C4-2B (cell line): ENCODE measurements at regions not wholly inside any gene's neighbourhood (a gene's known extent, or its start where the extent isn't known, plus 50 kb on each side); places are given as distances from the start of the nearest gene placed in this dataset.

Experiments
- ZFX ChIP-seq: fragments of 450-650 bp; IDR thresholded peaks from 2 replicates; pipeline ENCODE4 v1.6.1; 2017
- TF ChIP-seq, protein P1 (sequence below): fragments of 450-650 bp; conservative IDR thresholded peaks from 2 replicates; pipeline ENCODE4 v1.5.1; 2017; ENCODE audit warnings: mild to moderate bottlenecking

DNA sequence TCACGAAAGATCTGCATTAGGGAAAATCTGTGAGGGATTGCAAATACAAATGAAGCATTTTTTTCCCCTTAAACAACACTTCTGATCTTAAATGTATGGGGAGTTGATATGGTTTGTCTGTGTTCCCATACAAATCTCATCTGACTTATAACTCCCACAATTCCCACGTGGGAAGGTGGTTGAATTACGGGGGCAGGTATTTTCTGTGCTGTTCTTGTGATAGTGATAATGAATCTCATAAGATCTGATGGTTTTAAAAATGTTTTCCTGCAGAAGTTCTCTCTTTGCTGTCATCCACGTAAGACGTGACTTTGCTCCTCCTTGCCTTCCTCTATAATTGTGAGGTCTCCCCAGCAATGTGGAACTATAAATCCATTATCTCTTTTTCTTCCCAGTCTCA, 107.4 kb upstream of the KCNIP4 start:
- TF ChIP-seq, protein P1, sequence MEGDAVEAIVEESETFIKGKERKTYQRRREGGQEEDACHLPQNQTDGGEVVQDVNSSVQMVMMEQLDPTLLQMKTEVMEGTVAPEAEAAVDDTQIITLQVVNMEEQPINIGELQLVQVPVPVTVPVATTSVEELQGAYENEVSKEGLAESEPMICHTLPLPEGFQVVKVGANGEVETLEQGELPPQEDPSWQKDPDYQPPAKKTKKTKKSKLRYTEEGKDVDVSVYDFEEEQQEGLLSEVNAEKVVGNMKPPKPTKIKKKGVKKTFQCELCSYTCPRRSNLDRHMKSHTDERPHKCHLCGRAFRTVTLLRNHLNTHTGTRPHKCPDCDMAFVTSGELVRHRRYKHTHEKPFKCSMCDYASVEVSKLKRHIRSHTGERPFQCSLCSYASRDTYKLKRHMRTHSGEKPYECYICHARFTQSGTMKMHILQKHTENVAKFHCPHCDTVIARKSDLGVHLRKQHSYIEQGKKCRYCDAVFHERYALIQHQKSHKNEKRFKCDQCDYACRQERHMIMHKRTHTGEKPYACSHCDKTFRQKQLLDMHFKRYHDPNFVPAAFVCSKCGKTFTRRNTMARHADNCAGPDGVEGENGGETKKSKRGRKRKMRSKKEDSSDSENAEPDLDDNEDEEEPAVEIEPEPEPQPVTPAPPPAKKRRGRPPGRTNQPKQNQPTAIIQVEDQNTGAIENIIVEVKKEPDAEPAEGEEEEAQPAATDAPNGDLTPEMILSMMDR, result no peak
- TF ChIP-seq ZFX, result no peak
